HG02678 (cell line): ENCODE measurements at regions not wholly inside any gene's neighbourhood (a gene's known extent, or its start where the extent isn't known, plus 50 kb on each side); places are given as distances from the start of the nearest gene placed in this dataset.

ENCODE experiments used
- ATAC-seq: cut with Tn5 transposase; IDR thresholded peaks from one replicate; pipeline ENCODE4 v1.9.1; 2021; ENCODE audit warnings: mild to moderate bottlenecking, moderate library complexity; ENCODE audit not compliant: unreplicated experiment

DNA sequence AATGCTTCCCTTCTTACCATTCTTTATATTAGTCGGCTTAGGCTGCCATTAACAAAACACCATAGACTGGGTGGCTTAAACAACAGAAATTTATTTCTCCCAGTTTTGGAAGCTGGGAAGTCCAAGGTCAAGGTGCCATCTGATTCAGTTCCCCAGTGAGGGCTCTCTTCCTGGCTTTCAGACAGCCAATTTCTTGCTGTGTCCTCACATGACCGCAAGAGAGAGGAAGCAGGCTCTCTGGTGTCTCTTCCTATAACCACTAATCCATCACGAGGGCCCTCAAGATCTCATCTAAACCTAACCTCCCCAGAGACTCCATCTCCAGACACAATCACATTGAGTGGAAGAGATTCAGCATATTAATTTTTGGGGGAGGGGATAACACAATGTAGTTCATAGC, 193.0 kb upstream of the SGK1 start:
- no peak for ATAC-seq

- no peak for ATAC-seq
These were observed 192.2 kb upstream of the SGK1 start for GRCh38 chr6:134510142-134510541.

DNA sequence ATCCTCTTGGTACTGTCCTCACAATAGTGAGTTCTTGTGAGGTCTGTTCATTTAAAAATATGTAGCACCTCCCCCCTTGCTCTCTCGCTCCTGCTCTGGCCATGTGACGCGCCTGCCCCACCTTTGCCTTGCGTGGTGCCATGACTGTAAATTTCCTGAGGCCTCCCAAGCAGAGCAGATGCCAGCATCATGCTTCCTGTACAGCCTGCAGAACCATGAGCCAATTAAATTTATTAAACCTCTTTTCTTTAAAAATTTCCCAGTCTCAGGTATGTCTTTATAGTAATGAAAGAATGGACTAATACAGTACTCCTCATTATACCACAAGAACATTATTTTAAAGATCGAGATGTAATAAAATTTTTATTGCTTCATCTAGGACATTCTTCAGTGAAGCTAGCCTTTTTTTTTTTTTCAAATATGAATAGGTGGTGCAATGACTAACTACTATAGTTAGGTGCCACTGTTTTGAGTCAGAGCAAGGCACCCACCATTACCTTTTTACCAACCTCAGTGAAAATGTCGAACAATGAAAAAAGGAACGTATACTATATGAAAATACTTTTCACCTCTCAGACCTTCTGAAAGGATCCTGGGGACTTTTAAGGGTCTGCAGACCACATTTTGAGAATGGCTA, 191.1 kb upstream of the SGK1 start:
- ATAC-seq = no peak

DNA sequence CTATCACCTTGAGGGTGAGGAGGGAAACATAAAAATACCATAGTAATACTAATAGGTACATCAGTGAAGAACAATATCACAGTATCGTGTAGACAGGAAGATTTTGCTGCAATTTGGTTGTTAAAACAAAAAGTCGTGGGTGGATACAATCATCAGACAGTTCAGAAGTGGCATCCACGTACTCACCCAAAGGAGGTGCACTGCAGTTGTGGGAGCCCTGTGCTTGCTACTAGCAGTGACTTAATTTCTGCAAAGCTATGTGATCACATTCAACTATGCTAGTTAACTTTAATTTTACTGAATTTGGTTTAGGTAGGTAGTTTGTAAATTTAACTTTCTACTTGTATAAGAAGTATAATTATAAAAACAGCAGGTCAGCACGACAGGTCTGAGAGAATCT, 188.2 kb upstream of the SGK1 start:
- ATAC-seq = no peak

GRCh38 chr6:134503585-134504281, 185.8 kb upstream of the SGK1 start:
- no peak for ATAC-seq

DNA sequence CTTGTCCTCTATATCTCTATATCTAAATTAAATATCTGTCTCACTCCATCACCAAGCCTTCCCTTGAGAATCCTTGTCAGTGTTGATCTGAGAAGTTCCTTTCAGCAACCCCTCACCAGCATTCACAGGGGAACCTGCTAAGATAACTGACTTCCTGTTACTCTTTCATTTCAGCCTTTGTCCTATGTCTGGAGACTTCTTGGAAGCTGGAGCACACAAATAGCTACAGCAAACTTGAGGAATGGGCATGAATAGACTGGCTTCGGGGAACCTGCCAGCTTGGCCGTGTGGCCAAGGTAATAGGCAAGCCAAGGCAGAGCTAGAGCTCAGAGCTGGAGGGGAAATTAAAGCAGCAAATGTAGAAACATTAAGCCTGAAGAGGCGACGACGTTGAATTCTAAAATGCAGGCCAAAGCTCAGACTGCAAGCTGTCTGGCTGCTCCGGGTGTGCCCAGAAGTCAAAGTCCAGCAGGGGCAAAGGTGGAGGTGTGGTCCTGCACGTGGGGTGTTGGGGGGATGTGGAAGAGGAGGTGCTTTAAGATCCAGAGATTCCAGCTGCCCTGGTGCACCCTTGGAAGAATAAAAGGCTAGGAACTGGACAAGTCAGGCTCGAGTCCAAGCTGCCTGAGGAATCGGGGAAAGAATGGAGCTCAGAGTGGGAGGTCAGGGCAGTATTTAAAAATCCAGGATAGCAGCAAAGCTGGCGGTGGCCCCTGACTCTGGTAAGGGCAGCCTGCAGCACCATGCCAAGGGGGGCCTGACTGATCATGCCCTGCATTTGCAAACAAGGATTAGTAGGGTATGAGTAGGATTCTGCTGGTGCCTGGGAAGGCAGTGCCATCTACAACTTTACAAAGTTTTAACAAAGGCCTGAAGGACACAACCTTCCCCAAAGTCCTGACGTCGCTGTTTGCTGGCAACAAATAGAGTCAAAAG, 185.0 kb upstream of the SGK1 start:
- ATAC-seq = no peak

- no peak for ATAC-seq
These were observed 178.0 kb upstream of the SGK1 start for GRCh38 chr6:134495890-134496248.

DNA sequence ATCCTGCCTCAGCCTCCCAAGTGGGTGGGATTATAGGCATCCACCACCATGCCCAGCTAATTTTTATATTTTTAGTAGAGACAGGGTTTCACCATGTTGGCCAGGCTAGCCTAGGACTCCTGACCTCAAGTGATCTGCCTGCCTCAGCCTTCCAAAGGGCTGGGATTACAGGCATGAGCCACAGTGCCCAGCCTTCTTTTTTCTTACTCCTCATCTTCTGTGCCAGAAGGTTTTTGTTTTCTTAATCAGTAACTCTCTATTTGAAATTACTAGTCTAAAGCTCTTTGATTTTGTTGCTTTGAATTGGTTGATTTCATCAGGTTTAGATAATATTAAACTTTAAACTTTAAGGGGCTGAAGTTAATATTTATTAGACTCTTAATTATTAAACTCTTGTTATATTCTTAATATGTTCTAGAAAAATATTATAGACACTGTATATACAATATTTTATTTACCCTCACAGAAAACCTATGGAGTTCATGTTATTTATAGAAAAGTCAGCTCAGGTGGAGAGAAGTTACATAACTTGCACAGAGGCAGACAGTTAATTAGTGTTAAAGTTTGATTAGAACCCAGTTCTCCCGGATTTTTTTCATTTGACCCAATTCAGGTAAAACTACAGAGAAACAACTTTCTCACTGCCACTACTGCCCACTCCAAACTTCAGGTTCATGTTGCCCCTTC, 177.4 kb upstream of the SGK1 start:
- no peak for ATAC-seq

DNA sequence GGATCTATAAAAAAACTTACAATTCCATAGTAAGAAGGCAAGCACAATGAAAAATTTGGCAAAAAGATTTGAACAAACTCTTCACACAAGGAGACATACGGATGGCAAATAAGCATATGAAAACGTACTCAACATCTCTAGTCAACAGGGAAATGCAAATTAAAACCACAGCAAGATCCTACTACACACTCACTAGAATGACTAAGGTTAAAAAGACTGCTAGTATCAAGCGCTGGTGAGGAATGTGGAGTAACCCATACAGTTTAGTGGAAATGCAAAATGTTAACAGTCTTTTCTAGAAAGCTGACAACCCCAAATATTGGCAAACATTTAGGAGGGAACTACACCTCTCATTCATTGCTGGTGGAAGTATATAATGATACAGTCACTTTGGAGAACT, 175.9 kb upstream of the SGK1 start:
- no peak for ATAC-seq

DNA sequence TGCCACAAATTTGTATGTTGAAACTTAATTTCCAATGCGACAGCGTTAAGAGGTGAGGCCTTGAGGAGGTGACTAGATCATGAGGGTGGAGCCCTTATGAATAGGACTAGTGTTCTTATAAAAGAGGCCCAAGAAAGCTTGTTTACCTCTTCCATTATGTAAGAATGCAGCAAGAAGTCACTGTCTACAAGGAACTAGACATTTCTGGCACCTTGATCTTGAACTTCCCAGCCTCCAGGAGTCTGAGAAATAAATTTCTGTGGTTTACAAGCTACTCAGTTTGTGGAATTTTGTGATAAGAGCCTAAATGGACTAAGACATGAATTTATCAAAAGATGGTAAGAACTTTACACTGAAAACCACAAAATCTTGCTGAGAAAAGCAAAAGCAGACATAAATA, 173.6 kb upstream of the SGK1 start:
- no peak for ATAC-seq

DNA sequence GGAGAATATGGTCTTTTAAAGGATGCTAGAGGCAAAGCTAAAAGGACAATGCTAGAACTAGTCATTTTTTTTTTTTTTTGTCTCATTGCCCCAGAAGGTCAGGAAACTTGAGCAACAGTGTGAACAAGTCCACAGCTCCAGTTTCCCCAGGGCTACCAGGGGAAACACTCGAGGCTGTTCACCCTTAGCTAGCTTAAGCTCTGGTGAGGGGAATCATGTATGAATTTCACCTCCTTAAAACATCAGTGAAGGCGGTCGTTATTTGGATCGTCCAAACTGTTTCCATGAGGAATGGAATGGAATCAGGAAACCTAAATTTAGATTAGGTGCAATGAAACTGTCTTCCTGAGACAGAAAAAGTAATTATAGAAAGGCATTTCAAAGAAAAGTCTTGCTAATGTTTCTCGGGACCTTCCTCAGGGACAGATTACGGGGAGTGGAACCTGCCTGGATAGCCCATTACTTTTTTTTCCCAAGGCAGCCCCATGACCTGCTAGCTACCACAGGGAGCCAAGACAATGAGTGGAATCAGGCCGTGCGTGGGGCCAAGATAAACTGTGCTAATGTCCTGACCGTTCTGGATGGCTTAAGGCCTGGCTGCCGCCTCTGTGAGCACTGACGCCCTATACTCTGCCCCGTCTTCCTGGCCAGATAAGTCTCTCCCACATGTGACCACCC, 164.8 kb upstream of the SGK1 start:
- ATAC-seq = no peak

DNA sequence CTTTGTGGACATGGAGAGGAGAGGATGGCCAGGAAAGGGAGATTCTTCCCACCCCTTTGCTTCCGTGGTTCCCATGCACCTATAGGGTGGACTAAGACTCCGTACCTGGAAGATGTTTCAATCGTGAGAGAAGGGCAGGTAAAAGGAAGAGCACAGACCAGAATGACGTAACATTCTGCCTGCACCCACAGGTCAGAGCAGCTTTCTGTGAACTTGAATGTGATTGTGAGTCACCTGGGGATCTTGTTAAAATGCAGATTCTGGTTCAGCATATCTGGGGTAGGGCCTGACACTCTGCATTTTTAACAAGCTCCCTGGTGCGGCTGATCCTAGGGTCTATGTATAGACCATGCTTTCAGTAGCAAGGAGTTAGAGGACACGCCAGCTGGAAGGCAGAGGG, 164.1 kb upstream of the SGK1 start:
- ATAC-seq = no peak

- no peak for ATAC-seq
These were observed 162.7 kb upstream of the SGK1 start for GRCh38 chr6:134480593-134480992.

GRCh38 chr6:134478764-134479399, 161.0 kb upstream of the SGK1 start:
- no peak for ATAC-seq

- ATAC-seq = no peak
These were observed 160.2 kb upstream of the SGK1 start for GRCh38 chr6:134477991-134478635.

DNA sequence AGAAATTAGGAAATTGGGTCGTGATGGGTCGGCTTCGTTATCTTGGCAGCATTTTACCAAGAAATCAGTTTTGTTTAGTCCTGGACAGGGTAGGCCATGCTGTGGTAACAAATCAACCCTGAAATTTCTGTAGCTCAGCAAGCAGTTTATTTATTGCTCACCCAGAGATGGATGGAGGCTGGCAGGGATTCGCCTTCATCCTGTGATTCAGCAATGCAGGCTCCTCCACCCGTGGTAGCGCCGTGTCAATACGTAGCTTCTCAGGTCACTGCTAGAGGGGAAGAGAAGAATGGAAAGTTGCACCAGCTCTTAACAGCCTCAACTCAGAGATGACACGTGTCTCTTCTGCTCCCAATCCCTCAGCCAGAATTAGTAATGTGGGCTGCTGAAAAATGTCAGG, 157.0 kb upstream of the SGK1 start:
- no peak for ATAC-seq

DNA sequence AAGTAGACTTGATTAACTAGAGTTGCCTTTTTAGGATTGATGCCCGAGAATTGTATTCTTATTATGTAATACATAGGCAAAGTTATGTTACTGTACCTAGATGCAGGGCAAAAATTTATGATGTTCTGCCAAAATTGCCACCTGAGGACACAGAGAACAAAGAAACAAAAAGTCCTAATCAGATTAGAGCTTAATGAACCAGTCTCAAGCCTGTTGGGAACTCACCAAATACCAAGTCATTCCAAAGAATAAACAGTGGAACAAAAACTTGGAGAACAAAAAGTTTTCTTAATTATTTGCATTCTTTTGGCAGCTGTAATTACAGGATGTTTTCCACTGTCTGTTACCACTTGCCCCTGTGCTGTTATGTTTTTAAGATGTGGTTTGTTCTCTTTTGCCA, 154.7 kb upstream of the SGK1 start:
- ATAC-seq = no peak

GRCh38 chr6:134472046-134472445, 154.1 kb upstream of the SGK1 start:
- ATAC-seq = no peak

- ATAC-seq = no peak
These were observed 152.6 kb upstream of the SGK1 start for GRCh38 chr6:134470457-134470975.
